SJCRH30 (cell line): ENCODE measurements at regions not wholly inside any gene's neighbourhood (a gene's known extent, or its start where the extent isn't known, plus 50 kb on each side); places are given as distances from the start of the nearest gene placed in this dataset.

Experiments used
- DNase-seq, 2 experiments: peaks; one replicate each; pipeline ENCODE4 v3.0.0-alpha.2; 2015 to 2020
- H3K27ac ChIP-seq: fragments of 250-450 bp; sonication (Bioruptor Pico); 2 replicates; pipeline ENCODE4 v1.5.1; 2020; ENCODE audit warnings: mild to moderate bottlenecking, moderate library complexity
- H3K27me3 ChIP-seq: fragments of 250-450 bp; sonication (Bioruptor Pico); 2 replicates; pipeline ENCODE4 v1.5.1; 2020; ENCODE audit warnings: mild to moderate bottlenecking, moderate library complexity
- H3K36me3 ChIP-seq: fragments of 250-450 bp; sonication (Bioruptor Pico); 2 replicates; pipeline ENCODE4 v1.5.1; 2020; ENCODE audit warnings: mild to moderate bottlenecking, moderate library complexity
- H3K4me1 ChIP-seq: fragments of 250-450 bp; sonication (Bioruptor Pico); 2 replicates; pipeline ENCODE4 v1.5.1; 2020; ENCODE audit warnings: mild to moderate bottlenecking, moderate library complexity
- H3K4me3 ChIP-seq: fragments of 250-450 bp; sonication (Bioruptor Pico); 2 replicates; pipeline ENCODE4 v1.5.1; 2020; ENCODE audit warnings: mild to moderate bottlenecking, moderate library complexity
- H3K9me3 ChIP-seq: fragments of 250-450 bp; sonication (Bioruptor Pico); replicated peaks from 2 replicates; pipeline ENCODE4 v1.5.1; 2020; ENCODE audit warnings: mild to moderate bottlenecking, moderate library complexity

DNA sequence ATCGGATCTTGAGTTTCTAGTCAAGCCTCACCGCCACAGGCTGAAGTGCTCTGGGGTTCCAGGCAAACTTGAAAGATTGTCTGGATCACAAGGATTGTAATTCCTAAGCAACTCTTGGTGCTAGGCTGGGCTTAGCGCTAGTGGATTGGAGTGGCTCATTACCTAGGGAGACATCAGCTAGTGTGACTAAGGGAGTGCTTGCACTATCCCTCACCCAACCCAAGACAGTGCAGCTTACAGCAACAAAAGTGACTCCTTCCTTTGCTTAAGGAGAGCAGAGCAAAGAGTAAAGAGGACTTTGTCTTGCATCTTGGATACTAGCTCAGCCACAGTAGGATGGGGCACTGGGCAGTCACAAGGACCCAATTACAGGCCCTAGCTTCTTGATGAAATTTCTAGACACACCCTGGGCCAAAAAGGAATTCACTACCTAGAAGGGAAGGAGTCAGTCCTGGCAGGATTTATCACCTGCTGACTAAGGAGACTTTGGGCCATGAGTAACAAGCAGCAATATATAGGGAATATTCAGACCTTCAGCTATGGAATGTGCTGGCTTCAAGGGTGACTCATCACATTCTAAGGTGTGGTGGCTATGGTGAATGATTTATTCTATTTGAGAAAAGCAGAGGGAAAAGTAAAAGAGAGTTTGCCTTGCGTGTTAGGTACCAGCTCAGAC is 1212.4 kb downstream of the PCDH18 start:
- Histone ChIP-seq H3K36me3 (no peaks in the 10 kb centered on the region), H3K27ac (no peak overlapping the region), H3K9me3 (no peaks in the 10 kb centered on the region), H3K4me3 (no peak overlapping the region), H3K4me1 (0 out of 2 replicates have a peak, but pooled peaks cover 5% of the 10 kb centered on the region), H3K27me3 (no peaks in the 10 kb centered on the region)
- DNase-seq = no peak

DNA sequence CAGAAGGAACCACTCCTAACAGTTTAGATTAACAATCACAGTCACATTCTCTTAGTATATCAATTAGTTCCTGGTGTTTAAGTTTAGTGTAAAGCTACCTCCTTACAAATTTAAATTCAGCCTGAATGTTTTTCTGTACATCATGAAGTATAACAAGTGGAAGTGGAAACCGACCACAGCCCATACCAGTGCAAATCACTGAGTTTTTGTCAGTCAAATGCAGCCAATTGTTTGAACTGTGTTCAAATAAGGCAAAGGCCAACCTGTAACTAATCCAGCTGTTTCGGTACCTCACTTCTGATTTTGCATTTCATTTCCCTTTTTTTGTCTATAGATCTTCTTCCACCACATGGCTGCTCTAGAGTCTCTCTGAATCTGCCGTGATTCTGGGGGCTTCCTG is 1215.3 kb downstream of the PCDH18 start:
- H3K36me3 ChIP-seq = no peaks in the 10 kb centered on the region
- no peaks in the 10 kb centered on the region for H3K9me3 ChIP-seq
- H3K4me1 ChIP-seq = 0 out of 2 replicates have a peak, but pooled peaks cover 5% of the 10 kb centered on the region
- H3K27ac ChIP-seq = no peak overlapping the region
- no peaks in the 10 kb centered on the region for H3K27me3 ChIP-seq
- H3K4me3 ChIP-seq = no peak overlapping the region
- DNase-seq = no peak

GRCh38 chr4:136314686-136315085 is 1217.6 kb downstream of the PCDH18 start:
- DNase-seq = no peak
- Histone ChIP-seq H3K4me1 (0 out of 2 replicates have a peak, but pooled peaks cover 5% of the 10 kb centered on the region), H3K9me3 (no peaks in the 10 kb centered on the region), H3K4me3 (no peak overlapping the region), H3K36me3 (no peaks in the 10 kb centered on the region), H3K27me3 (no peaks in the 10 kb centered on the region), H3K27ac (no peak overlapping the region)

DNA sequence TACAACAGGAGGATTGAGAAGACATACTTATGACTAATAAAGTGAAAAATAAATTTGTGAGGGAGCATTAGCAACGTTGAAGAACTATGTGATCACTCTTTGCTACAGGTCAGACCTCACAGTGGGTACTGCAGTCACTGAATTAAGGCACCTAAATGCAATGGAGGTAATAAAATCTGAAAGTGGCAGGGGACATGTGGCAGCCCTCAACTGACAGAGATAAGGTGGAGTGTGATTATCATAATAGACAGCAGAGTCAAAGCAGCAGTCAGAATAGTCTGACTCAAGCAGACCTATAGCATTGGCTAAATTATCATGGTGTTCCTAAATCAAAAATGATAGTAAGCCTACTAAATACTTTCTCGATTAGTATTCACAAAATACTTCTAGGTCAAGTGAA is 1220.5 kb downstream of the PCDH18 start:
- Histone ChIP-seq H3K9me3 (no peaks in the 10 kb centered on the region), H3K27me3 (no peaks in the 10 kb centered on the region), H3K27ac (no peak overlapping the region), H3K36me3 (no peaks in the 10 kb centered on the region), H3K4me1 (no peaks in the 10 kb centered on the region), H3K4me3 (no peak overlapping the region)
- DNase-seq = no peak

DNA sequence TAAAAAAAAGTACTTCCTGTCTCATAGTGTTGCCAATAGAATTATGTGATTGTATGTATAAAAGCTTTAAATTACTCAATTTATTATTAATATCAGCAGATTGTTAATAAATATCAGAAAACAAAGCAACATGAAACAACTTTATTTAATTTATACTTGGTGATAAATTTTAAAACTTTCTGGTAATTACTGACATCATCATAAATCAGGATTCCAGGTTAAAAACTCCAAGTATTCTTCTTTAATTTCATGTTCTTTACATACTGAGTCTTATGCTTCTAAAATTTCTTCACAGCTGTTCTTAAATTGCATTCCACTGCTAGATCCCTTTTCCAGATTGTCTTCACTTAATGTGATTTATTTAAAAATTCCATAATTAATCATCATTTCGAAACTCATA is 1224.5 kb downstream of the PCDH18 start:
- Histone ChIP-seq H3K4me1 (no peaks in the 10 kb centered on the region), H3K27ac (no peak overlapping the region), H3K27me3 (no peaks in the 10 kb centered on the region), H3K9me3 (no peaks in the 10 kb centered on the region), H3K36me3 (no peaks in the 10 kb centered on the region), H3K4me3 (no peak overlapping the region)
- no peak for DNase-seq

GRCh38 chr4:136306361-136306760 is 1225.9 kb downstream of the PCDH18 start:
- H3K27ac ChIP-seq = no peak overlapping the region
- H3K36me3 ChIP-seq = no peaks in the 10 kb centered on the region
- H3K9me3 ChIP-seq = no peaks in the 10 kb centered on the region
- no peaks in the 10 kb centered on the region for H3K27me3 ChIP-seq
- no peak for DNase-seq
- no peaks in the 10 kb centered on the region for H3K4me1 ChIP-seq
- no peak overlapping the region for H3K4me3 ChIP-seq

DNA sequence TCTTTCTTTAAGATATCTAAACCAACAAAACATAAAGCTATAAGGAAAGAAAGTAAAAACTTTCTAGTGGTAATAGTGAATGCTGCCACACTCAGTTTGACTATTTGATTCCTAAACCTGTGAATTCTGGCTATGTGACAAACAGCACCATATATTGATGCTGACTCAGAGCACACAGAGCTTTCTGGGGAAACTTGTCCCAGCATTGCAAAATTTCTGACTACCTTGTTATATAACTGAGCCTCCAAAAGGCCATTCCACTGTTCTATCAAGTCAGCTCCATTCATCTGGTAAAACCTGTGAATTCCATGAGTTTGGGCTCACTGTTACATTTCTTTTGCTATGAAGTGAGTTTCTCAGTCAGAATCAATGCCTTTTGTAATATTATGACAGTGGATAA is 1229.7 kb downstream of the PCDH18 start:
- Histone ChIP-seq H3K27me3 (no peaks in the 10 kb centered on the region), H3K4me3 (no peak overlapping the region), H3K27ac (no peak overlapping the region), H3K4me1 (no peaks in the 10 kb centered on the region), H3K36me3 (no peaks in the 10 kb centered on the region), H3K9me3 (no peaks in the 10 kb centered on the region)
- no peak for DNase-seq

GRCh38 chr4:136301749-136302495 is 1230.4 kb downstream of the PCDH18 start:
- H3K27ac ChIP-seq = no peak overlapping the region
- no peak for DNase-seq
- H3K9me3 ChIP-seq = no peaks in the 10 kb centered on the region
- H3K4me3 ChIP-seq = no peak overlapping the region
- H3K36me3 ChIP-seq = no peaks in the 10 kb centered on the region
- no peaks in the 10 kb centered on the region for H3K4me1 ChIP-seq
- no peaks in the 10 kb centered on the region for H3K27me3 ChIP-seq

GRCh38 chr4:136283977-136284376 is 1248.3 kb downstream of the PCDH18 start:
- Histone ChIP-seq H3K27me3 (no peaks in the 10 kb centered on the region), H3K4me1 (no peaks in the 10 kb centered on the region)

GRCh38 chr4:136281889-136282288 is 1250.4 kb downstream of the PCDH18 start:
- H3K27ac ChIP-seq = no peak overlapping the region

More at GRCh38 chr4:136283977-136284376, 1248.3 kb downstream of the PCDH18 start:
- DNase-seq = no peak
- Histone ChIP-seq H3K9me3 (no peaks in the 10 kb centered on the region), H3K36me3 (no peaks in the 10 kb centered on the region), H3K4me3 (no peak overlapping the region), H3K27ac (no peak overlapping the region)

DNA sequence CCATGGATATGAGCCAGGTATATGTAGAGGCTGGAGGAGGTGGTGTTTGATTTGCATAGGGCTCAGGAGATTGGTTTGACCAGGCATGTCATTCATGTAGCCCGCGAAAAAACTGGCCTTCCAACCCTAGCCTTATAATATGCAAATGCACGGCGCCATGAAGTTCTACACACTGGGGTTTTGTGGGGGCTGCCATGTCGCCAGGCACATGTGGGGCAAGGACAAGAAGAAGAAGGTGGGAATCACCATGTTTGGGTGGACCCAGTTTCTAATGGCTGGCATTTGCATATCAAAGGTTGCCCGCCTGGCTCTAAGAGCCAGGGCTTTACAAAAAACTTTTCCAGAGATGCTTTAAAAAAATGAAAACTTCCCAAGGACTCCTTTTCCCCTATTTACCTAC is 1251.0 kb downstream of the PCDH18 start:
- Histone ChIP-seq H3K4me3 (no peak overlapping the region), H3K4me1 (no peaks in the 10 kb centered on the region), H3K27ac (no peak overlapping the region), H3K36me3 (no peaks in the 10 kb centered on the region), H3K27me3 (no peaks in the 10 kb centered on the region), H3K9me3 (no peaks in the 10 kb centered on the region)
- DNase-seq = no peak

More at GRCh38 chr4:136281889-136282288, 1250.4 kb downstream of the PCDH18 start:
- no peaks in the 10 kb centered on the region for H3K27me3 ChIP-seq
- H3K36me3 ChIP-seq = no peaks in the 10 kb centered on the region
- H3K9me3 ChIP-seq = no peaks in the 10 kb centered on the region
- DNase-seq = no peak
- H3K4me1 ChIP-seq = no peaks in the 10 kb centered on the region
- H3K4me3 ChIP-seq = no peak overlapping the region

DNA sequence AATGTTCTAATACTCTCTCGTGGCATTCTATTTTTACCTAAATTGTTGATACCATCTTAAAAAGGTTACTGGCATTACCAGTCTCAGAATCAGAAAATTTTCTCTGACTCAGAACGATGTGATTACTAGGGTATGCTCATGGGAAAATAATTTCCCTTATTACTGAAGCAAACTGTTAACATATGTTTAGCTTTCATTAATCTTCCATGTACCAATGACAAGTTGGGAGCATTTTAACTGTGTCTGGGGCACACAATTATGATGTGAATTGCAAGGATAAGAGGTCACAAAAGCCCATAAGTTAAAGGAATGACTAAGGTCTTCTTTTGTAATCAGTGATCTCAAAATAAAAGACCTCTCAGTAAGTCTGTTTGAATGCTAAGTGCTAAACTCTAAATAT is 1254.6 kb downstream of the PCDH18 start:
- Histone ChIP-seq H3K4me1 (no peaks in the 10 kb centered on the region), H3K27me3 (no peaks in the 10 kb centered on the region), H3K36me3 (no peaks in the 10 kb centered on the region), H3K4me3 (no peak overlapping the region), H3K27ac (no peak overlapping the region), H3K9me3 (no peaks in the 10 kb centered on the region)
- no peak for DNase-seq

DNA sequence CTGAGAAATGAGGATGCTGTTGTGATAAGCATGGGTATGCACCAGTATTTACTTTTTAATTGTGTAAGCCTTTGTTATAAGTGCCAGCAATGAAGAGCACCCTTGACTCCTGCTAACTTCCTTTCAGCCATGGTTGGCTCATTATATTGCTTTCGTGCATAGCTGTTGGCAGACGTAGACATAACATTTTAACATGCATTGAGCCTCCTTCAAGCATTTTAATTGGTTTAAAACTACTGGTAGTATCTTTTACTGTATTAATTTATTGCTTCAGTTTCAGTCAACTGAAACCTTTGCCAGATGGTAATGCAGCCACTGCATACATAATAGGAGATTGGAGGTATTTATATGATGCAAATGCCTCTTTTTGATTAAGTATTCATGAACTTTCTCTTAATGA is 1285.4 kb downstream of the PCDH18 start:
- H3K27ac ChIP-seq = no peak overlapping the region
- no peaks in the 10 kb centered on the region for H3K4me1 ChIP-seq
- no peak for DNase-seq
- H3K27me3 ChIP-seq = no peaks in the 10 kb centered on the region
- H3K36me3 ChIP-seq = no peaks in the 10 kb centered on the region
- no peaks in the 10 kb centered on the region for H3K9me3 ChIP-seq
- H3K4me3 ChIP-seq = no peak overlapping the region

DNA sequence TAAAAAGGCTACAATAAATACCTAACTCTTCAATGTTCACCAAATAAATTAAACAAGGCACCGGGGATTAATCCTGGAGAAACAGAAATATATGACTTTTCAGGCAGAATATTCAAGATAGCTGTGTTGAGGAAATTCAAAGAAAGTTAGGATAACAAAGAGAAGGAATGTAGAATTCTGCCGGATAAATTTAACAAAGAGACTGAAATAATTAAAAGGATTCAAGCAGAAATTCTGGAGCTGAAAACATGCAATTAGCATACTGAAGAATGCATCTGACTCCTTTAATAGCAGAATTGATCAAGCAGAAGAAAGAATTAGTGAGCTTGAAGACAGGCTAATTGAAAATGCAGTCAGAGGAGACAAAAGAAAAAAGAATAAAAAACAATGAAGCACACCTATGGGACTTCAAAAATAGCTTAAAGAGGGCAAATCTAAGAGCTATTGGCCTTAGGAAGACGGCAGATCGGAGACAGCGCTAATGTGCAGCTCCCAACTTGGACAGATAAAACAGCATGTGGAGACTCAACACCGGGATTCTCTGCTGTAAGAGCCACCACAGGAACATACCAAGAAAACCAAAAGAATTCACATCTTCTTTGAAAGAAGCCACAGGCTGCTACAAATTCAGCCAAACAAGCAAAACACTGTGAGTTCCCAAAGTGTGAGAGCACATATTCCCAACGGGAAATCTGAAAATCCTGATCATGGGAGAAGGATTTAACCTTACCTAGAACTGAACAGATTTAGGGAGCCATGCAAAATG is 1290.9 kb downstream of the PCDH18 start:
- Histone ChIP-seq H3K4me1 (no peaks in the 10 kb centered on the region), H3K9me3 (no peaks in the 10 kb centered on the region), H3K27ac (no peak overlapping the region), H3K27me3 (no peaks in the 10 kb centered on the region), H3K4me3 (no peak overlapping the region), H3K36me3 (no peaks in the 10 kb centered on the region)
- no peak for DNase-seq

DNA sequence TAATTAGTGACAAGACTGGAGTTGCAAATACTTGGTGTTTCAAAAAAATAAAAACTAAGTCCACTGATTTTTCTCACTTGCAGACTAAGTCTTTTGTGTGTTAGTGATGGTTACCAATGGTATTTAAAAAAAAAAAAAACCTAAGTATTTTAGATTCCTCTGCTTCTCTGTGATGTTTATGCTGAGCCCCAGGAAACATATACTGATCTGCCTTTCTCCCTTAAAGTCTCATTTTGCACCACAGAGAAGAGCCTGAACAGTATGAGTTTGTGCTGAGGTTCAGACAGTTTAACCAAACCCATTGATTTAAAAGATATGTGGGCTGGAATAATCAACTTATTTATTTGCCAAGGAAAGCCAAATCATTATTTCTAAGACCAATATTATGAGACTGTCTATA is 1305.0 kb downstream of the PCDH18 start:
- DNase-seq = no peak
- H3K36me3 ChIP-seq = no peaks in the 10 kb centered on the region
- no peak overlapping the region for H3K27ac ChIP-seq
- H3K4me3 ChIP-seq = no peak overlapping the region
- H3K9me3 ChIP-seq = no peaks in the 10 kb centered on the region
- H3K4me1 ChIP-seq = no peaks in the 10 kb centered on the region
- no peaks in the 10 kb centered on the region for H3K27me3 ChIP-seq
